ENCODE measurements at regions not wholly inside any gene's neighbourhood (a gene's known extent, or its start where the extent isn't known, plus 50 kb on each side); places are given as distances from the start of the nearest gene placed in this dataset.

DNA sequence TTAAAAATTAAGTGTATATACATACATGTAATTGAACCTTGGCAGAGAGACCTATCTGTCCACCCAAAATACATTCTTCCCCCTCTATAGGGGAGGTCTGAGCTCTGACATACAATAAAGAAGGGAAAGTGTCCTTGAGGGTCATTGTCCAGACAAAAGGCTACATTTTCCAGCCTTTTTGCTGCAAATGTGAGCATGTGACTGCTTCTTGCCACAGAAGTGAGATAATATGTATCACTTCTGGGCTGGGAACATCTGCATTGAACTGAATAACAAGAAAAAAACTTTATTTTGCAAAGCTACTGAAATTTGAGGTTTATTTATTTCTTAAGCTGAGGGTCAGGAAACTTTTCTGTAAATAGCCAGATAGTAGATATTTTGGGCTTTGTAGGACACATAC, 131.3 kb downstream of the TBC1D30 start:
- TF ChIP-seq, protein P1, sequence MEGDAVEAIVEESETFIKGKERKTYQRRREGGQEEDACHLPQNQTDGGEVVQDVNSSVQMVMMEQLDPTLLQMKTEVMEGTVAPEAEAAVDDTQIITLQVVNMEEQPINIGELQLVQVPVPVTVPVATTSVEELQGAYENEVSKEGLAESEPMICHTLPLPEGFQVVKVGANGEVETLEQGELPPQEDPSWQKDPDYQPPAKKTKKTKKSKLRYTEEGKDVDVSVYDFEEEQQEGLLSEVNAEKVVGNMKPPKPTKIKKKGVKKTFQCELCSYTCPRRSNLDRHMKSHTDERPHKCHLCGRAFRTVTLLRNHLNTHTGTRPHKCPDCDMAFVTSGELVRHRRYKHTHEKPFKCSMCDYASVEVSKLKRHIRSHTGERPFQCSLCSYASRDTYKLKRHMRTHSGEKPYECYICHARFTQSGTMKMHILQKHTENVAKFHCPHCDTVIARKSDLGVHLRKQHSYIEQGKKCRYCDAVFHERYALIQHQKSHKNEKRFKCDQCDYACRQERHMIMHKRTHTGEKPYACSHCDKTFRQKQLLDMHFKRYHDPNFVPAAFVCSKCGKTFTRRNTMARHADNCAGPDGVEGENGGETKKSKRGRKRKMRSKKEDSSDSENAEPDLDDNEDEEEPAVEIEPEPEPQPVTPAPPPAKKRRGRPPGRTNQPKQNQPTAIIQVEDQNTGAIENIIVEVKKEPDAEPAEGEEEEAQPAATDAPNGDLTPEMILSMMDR (IDR thresholded peaks at IDR 0.05): no peak
- no peak for TF ChIP-seq POLR2A (IDR thresholded peaks at IDR 0.05)

All from body of pancreas (tissue), 4 donors.